ENCODE measurements at regions not wholly inside any gene's neighbourhood (a gene's known extent, or its start where the extent isn't known, plus 50 kb on each side); places are given as distances from the start of the nearest gene placed in this dataset.

GRCh38 chr6:56775498-56776166 is 132.9 kb upstream of the DST start:
- TF ChIP-seq, protein P1, sequence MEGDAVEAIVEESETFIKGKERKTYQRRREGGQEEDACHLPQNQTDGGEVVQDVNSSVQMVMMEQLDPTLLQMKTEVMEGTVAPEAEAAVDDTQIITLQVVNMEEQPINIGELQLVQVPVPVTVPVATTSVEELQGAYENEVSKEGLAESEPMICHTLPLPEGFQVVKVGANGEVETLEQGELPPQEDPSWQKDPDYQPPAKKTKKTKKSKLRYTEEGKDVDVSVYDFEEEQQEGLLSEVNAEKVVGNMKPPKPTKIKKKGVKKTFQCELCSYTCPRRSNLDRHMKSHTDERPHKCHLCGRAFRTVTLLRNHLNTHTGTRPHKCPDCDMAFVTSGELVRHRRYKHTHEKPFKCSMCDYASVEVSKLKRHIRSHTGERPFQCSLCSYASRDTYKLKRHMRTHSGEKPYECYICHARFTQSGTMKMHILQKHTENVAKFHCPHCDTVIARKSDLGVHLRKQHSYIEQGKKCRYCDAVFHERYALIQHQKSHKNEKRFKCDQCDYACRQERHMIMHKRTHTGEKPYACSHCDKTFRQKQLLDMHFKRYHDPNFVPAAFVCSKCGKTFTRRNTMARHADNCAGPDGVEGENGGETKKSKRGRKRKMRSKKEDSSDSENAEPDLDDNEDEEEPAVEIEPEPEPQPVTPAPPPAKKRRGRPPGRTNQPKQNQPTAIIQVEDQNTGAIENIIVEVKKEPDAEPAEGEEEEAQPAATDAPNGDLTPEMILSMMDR (IDR thresholded peaks at IDR 0.05; ENCODE audit: extremely low read depth, missing control alignments), result no peak
- no peak for DNase-seq (ENCODE audit: low spot score)

GRCh38 chr6:56772737-56773184 is 130.1 kb upstream of the DST start:
- no peak for DNase-seq (ENCODE audit: low spot score)
- TF ChIP-seq, protein P1 (IDR thresholded peaks at IDR 0.05; ENCODE audit: extremely low read depth, missing control alignments), result no peak

- TF ChIP-seq, protein P1 (IDR thresholded peaks at IDR 0.05; ENCODE audit: extremely low read depth, missing control alignments), result no peak
- DNase-seq (ENCODE audit: low spot score), result no peak
Observed at GRCh38 chr6:56771929-56772607, 129.4 kb upstream of the DST start.

DNA sequence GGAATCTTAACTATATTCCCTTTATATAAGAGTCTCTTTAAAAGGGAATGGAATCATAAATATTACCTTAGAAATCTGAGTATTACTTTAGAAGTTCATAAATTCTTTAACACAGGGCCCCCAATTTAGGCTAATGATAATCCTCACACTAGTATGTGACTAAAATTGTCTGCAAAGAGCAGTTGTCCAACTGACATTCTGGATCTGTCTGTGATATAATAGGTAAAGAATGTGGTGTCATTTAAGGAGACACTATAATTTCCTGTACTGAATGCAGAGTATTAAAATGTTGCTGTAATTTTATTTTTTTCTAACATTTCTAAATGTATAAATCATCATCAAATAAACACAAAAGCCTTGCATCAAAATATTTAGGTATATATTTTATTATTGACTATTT is 128.5 kb upstream of the DST start:
- no peak for DNase-seq (ENCODE audit: low spot score)
- TF ChIP-seq, protein P1 (IDR thresholded peaks at IDR 0.05; ENCODE audit: extremely low read depth, missing control alignments), result no peak

- TF ChIP-seq, protein P1 (IDR thresholded peaks at IDR 0.05; ENCODE audit: extremely low read depth, missing control alignments), result no peak
- no peak for DNase-seq (ENCODE audit: low spot score)
Observed at GRCh38 chr6:56770011-56770520, 127.4 kb upstream of the DST start.

GRCh38 chr6:56767892-56768531 is 125.3 kb upstream of the DST start:
- TF ChIP-seq, protein P1 (IDR thresholded peaks at IDR 0.05; ENCODE audit: extremely low read depth, missing control alignments), result no peak
- no peak for DNase-seq (ENCODE audit: low spot score)

GRCh38 chr6:56767435-56767834 is 124.7 kb upstream of the DST start:
- TF ChIP-seq, protein P1 (IDR thresholded peaks at IDR 0.05; ENCODE audit: extremely low read depth, missing control alignments), result no peak
- no peak for DNase-seq (ENCODE audit: low spot score)
